ENCODE measurements at regions not wholly inside any gene's neighbourhood (a gene's known extent, or its start where the extent isn't known, plus 50 kb on each side); places are given as distances from the start of the nearest gene placed in this dataset.

DNA sequence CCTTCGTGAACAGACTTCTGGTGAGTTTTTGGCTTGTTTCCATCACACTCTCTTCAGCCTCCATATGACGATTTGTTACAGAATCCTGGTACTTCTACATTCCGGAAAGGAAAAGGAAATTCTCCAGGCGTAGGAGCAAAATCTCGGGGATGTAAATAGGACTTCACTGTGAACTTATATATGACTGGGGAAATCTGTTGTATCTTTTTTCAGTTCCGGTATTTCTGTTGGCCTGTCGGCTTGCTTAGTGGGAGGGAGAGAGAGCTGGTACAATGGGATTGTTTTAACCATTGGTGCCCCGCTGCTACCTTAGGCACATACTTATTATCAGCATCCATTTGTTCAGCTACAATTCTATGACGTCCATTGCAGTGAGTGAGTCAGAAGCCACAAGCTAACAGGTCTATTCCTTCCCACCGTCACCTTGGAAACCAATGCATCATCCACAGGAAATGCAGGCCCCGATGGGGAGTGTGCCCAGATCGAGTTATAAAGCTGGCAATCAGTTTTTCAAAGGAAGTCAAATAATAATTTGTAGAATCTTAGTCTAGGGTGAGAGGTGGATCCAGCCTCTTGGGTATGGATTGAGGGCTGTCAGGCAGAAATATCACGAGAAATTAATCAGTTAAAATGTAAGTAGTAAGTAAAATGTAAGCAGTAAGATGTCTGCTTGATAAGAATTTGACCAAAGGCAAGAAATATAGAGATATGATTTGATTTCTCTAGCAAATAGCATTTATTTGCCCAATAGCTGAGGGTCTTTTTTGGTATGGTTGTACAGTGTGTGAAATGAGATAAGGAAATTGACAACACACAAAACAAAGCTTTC, 92.0 kb upstream of the MKLN1 start:
- in situ Hi-C loops (cut with HindIII; ENCODE audit: low sequenced_read_pairs): no loop called here
- no peak overlapping the region for H3K4me3 ChIP-seq (ENCODE audit: low read depth, low read length)
- peak; percentile 99 for DNase-seq (ENCODE audit: low read depth, low spot score)
- TF ChIP-seq, protein P1, sequence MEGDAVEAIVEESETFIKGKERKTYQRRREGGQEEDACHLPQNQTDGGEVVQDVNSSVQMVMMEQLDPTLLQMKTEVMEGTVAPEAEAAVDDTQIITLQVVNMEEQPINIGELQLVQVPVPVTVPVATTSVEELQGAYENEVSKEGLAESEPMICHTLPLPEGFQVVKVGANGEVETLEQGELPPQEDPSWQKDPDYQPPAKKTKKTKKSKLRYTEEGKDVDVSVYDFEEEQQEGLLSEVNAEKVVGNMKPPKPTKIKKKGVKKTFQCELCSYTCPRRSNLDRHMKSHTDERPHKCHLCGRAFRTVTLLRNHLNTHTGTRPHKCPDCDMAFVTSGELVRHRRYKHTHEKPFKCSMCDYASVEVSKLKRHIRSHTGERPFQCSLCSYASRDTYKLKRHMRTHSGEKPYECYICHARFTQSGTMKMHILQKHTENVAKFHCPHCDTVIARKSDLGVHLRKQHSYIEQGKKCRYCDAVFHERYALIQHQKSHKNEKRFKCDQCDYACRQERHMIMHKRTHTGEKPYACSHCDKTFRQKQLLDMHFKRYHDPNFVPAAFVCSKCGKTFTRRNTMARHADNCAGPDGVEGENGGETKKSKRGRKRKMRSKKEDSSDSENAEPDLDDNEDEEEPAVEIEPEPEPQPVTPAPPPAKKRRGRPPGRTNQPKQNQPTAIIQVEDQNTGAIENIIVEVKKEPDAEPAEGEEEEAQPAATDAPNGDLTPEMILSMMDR (IDR thresholded peaks at IDR 0.05; ENCODE audit: low read depth, low read length): no peak

DNA sequence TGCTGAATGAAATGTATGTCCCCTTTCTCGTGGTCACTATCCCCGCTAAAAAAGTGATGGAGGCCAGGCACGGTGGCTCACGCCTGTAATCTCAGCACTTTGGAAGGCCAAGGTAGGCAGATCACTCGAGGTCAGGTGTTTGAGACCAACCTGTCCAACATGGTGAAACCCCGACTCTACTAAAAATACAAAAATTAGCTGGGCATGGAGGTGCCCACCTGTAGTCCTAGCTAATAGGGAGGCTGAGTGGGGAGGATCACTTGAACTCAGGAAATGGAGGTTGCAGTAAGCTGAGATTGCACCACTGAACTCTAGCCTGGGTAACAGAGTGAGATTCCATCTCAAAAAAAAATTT, 91.4 kb upstream of the MKLN1 start:
- TF ChIP-seq, protein P1 (IDR thresholded peaks at IDR 0.05; ENCODE audit: low read depth, low read length): no peak
- no peak for DNase-seq (ENCODE audit: low read depth, low spot score)
- H3K4me3 ChIP-seq (ENCODE audit: low read depth, low read length): no peak overlapping the region
- in situ Hi-C loops (cut with HindIII; ENCODE audit: low sequenced_read_pairs): no loop called here

DNA sequence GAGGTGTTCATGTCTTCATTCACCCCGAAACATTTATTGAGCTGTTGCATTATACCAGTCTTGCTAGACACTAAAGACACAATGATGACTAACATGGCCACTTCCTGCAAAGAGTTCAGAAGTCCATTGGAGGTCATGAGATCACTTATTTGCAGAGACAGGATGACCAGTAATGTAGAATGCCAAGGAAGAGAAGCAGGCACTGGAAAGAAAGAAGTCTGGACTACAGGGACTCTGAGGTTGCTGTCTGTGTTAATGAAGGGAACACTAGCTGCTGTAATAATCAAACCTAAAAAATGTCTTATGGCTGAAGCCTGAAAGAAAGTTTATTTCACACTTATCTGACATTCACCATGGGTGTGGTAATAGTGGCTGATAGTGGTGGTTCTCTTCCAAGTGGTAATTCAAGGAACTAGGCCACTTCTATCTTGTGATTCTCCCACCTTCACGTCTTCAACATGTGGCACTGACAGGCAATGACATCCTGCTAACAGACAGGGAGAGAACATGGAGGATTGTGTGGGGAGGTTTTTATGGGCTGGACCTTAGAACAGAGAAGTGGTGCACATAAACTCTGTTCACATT, 89.2 kb upstream of the MKLN1 start:
- DNase-seq (ENCODE audit: low read depth, low spot score): peak; percentile 69
- no peak overlapping the region for H3K4me3 ChIP-seq (ENCODE audit: low read depth, low read length)
- in situ Hi-C loops (cut with HindIII; ENCODE audit: low sequenced_read_pairs): no loop called here
- TF ChIP-seq, protein P1 (IDR thresholded peaks at IDR 0.05; ENCODE audit: low read depth, low read length): no peak

DNA sequence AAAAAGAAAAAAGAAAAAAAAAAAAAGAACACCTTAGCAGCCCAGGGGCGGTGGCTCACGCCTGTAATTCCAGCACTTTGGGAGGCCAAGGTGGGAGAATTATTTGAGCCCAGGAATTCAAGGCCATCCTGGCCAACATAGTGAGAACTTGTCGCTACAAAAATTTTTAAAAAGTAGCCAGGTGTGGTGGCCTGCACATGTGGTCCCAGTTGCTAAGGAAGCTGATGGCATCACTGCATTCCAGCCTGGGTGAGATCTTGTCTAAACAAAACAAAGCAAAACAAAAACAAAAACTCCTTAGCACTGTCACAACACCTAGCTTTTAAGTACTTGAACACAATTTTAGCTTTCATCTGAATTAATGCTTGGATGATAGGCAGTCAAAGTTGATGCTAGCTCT, 86.3 kb upstream of the MKLN1 start:
- in situ Hi-C loops (cut with HindIII; ENCODE audit: low sequenced_read_pairs): no loop called here
- no peak for DNase-seq (ENCODE audit: low read depth, low spot score)
- TF ChIP-seq, protein P1 (IDR thresholded peaks at IDR 0.05; ENCODE audit: low read depth, low read length): no peak
- no peak overlapping the region for H3K4me3 ChIP-seq (ENCODE audit: low read depth, low read length)

DNA sequence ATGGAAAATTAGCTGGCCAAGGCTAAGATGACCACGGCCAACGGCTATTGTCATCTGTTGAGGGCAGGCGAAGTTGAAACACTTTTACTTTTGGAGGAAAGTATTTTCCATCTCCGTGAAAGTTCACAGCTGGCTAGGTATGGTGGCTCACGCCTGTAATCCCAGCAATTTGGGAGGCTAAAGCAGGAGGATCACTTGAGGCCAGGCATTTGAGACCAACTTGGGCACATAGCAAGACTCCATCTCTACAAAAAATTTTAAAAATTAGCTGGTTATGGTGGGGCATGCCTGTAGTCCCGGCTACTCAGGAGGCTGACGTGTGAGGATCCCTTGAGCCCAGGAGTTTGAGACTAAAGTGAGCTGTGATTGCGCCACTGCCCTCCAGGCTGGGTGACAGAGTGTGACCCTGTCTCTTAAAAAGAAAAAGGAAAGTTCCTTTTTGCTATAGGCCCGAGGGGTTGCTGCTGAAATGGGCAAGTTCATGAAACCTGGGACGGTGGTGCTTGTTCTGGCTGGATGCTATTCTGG, 85.5 kb upstream of the MKLN1 start:
- TF ChIP-seq, protein P1 (IDR thresholded peaks at IDR 0.05; ENCODE audit: low read depth, low read length): no peak
- no peak overlapping the region for H3K4me3 ChIP-seq (ENCODE audit: low read depth, low read length)
- no peak for DNase-seq (ENCODE audit: low read depth, low spot score)
- in situ Hi-C loops (cut with HindIII; ENCODE audit: low sequenced_read_pairs): no loop called here

DNA sequence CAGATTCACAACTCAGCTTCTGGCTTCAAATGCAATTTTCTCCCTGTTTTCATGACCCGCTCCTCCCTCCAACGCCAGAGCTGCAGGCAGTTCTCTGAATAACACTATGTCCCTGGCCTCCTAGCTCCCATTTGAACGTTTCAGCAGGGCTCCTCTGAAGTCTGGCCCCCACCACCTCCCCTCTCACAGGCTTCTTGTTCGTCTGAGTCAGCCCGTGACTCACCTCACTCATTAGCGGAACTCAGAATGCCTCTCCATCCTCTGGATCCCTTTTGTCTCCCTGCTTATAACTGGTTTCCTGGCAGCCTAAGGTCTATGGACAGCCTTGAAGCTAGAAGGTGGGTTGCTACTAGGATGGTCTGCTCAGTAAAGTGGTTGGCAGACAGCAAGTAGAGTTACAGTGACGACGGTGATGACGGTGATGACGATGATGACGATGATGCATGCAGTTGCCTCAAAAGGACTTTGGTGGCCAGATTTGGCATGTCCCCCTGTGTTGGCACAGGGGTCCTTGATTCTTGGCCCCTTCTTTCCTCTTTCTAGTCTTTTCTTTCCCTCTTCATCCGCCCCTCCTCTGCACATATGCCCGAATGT, 83.3 kb upstream of the MKLN1 start:
- no peak overlapping the region for H3K4me3 ChIP-seq (ENCODE audit: low read depth, low read length)
- TF ChIP-seq, protein P1 (IDR thresholded peaks at IDR 0.05; ENCODE audit: low read depth, low read length): no peak
- in situ Hi-C loops (cut with HindIII; ENCODE audit: low sequenced_read_pairs): no loop called here
- DNase-seq (ENCODE audit: low read depth, low spot score): peak; percentile 97
